HG03280 (cell line): ENCODE measurements at regions not wholly inside any gene's neighbourhood (a gene's known extent, or its start where the extent isn't known, plus 50 kb on each side); places are given as distances from the start of the nearest gene placed in this dataset.

Source experiments
- ATAC-seq: cut with Tn5 transposase; IDR thresholded peaks from one replicate; pipeline ENCODE4 v1.9.1; 2021; ENCODE audit warnings: mild to moderate bottlenecking, moderate library complexity; ENCODE audit not compliant: unreplicated experiment

DNA sequence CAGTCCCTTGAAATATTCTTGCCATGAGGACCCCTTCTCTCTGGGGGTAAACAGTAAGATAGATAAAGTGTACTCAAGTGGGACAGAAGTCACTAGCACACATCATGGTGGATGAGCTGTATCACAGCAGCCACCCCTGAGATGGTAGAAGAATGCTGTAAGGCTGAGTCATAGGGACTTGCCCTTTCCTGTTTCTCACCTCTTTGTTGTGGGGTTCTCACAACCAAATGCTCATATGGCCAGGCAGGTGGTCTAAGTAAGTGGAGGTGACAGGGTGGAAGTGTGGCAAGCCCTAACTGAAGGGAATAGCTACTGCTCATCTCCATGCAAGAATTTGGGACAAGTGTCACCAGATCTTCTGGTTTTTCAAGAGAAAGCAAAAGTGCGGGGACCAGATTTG is 202.7 kb upstream of the SLC14A2 start:
- no peak for ATAC-seq

DNA sequence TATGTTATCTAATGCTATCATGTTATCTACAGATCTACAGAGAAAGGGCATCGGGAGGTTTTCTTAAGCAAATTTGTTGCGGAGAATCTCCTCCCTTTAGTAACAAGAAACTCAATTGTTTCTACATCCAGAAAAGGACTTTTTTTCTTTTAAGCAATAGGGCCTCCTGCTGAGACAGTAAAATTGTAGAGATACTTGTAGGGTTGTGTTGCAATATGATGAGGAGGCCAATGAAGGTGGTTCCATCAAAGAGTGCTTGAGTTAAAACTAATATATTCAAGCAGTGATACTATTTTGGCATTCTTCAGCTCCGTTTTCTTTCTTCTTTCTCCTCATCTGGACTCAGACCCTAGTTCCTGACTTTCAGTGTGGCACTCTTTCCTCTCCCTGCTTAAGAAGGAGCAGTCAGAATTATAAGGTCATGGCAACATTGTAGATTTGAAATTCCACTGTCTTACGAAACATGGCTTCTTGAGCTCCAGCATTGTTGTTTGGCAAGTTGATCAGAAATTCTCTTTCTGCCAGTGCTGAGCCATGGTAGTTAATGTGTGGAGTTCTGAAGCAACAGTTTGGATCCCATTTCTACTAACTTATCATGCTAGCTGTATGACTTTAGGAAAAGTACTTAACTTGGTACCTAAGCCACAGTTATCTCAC is 202.0 kb upstream of the SLC14A2 start:
- no peak for ATAC-seq

DNA sequence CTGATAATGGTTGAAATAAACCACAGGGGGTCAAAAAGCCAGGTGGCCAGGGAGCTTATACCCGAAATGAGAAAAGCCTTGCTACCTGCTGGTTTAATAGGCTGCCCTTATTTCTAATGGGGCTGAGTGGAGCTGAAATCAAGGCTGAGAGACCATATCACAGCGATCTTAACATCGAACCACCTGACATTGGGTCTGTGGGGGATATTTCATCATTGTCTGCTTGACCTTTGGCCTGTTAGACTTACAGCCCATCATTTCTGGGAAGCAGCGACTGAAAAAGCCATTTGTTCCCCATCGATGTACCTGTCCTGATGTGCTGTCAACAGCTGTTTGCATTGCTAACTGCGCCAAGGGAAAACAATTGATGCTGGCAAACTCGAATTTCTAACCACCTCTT is 199.7 kb upstream of the SLC14A2 start:
- ATAC-seq, result no peak

DNA sequence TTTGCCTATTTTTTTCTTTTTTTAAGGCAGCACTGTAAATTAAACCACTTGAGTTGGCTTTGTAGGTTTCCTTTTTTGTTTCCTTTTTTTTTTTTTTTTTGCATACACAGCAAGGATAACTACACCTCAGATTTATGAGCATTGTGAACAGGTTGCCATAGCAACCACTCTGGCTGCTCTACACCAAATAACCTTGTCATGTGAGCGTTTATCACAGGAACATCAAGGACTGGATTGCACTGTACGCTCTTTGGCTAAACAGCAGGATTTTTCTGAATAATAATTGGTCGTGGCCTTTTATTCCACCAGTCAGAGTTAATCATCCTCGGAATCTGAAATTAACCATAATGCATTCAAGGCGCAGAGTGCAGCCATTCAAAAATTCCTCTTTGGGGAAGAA is 199.1 kb upstream of the SLC14A2 start:
- ATAC-seq, result no peak

DNA sequence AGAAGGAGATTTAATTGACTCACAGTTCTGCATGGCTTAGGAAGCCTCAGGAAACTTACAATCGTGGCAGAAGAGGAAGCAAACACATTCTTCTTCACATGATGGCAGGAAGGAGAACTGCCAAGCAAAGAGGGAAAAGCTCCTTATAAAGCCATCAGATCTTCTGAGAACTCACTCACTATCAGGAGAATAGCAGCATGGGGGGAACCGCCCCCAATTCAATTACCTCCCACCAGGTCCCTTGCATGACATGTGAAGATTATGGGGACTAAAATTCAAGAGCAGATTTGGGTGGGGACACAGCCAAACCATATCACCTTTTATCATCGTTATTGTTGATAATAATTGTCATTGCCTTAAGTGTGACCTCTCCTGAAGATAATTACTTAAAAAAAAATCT is 197.9 kb upstream of the SLC14A2 start:
- no peak for ATAC-seq

DNA sequence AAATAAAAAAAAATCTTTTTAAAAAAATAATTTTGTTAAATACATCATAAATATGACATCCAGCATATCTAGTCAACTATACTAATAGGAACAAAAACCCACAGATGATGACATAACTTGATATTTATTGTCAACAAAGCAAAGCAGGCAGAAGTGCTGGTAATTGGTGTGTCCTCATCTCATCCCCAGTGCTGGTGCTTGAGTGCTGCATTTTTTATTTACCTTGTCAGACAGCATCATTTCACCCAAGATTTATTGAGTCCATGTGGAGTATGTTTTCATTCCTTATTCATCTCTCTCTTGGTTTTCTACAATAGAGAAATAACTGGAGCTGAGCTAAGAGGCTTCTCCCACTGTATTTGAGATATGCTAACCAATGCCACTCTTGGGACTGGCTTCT is 191.6 kb upstream of the SLC14A2 start:
- ATAC-seq, result no peak

DNA sequence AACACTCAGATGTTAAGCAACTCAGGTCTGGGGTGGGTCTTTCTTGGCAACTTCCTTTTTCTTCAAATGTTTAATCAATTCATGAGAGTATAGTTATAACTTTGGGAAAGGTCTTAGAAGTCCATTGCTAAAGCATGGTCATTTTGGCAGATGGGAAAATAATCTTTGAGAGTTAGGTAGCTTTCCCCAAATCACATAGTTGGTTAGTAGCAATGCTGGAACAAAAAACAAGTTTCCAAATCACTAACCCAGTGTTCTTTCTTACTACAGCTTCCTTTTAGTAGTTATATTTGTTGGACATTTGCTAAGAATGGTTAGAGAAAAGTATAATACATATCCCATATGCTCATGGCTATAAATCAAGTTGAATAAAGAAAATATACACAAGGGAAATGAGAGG is 185.2 kb upstream of the SLC14A2 start:
- no peak for ATAC-seq

DNA sequence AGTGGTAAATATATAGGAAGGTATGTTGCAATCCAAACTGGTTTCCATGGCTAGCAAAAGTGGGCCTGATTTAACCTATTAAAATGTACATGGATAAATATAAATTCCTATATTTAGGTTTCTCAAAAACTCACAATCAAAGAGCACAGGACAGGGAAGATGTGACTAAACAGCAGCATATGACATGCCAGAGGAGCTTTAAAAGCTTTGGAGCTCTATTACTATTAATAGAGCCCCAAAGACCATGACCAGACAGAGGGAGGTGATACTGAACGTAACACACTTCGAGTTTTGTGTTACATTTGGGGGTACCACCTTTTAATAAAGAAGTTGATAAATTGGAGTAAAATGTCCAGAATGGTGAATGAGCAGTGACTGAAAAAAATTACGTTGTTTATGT is 179.5 kb upstream of the SLC14A2 start:
- ATAC-seq, result no peak

DNA sequence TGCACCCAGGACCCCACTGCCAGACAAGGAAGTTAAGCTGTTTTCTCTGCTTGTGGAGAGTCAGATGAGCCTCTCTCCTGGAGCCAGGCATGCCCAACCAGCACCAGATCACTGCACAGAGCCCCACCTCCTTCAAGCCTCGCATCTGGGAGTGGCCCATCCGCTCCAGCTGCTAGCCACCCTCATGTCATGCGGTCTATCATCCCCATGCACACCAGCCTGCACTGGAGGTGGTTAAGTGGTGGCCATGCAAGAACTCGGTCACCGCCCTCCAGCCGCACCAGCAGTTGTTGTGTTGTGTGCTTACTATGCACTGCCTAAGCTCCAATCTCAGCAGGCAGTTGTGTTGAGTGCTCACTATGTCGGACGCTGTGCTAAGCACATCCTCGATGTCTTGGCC is 177.9 kb upstream of the SLC14A2 start:
- ATAC-seq, result no peak

DNA sequence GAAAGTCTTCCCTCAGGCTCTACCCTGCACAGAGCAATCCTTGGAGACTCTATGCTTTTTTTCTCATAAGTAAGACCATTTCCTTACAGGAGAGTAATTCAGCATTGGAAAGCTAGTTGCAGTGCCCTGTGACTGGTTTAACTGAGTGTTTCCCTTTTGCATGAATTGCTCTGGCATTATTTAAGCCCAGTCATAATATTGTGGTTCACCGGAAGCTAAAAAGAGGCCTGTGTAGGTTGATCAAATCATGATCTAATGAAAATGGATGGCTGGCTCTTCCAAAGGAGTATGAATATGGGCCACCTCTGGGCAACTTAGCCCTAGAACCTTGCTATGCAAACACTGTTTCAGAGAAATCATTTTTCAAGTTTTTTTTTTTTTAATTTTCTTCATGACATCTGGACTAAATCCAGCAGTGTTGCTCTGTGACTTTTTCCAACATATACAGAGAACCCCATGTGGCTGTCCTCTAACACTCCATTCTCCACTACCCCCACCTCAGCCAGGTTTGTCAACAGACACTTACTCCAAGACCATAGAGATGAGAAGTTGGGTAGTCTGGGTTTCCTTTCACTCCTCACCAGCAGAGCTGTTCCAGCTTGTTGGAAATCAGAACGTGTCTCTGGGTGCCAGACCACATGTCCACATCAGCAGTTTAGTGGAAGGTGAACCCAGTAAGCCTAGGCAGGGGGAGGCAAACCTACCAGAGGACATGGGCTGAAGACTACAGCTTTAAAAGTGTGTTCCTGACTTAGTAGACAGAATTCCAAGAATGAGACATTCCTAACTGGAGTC is 175.2 kb upstream of the SLC14A2 start:
- ATAC-seq, result no peak

DNA sequence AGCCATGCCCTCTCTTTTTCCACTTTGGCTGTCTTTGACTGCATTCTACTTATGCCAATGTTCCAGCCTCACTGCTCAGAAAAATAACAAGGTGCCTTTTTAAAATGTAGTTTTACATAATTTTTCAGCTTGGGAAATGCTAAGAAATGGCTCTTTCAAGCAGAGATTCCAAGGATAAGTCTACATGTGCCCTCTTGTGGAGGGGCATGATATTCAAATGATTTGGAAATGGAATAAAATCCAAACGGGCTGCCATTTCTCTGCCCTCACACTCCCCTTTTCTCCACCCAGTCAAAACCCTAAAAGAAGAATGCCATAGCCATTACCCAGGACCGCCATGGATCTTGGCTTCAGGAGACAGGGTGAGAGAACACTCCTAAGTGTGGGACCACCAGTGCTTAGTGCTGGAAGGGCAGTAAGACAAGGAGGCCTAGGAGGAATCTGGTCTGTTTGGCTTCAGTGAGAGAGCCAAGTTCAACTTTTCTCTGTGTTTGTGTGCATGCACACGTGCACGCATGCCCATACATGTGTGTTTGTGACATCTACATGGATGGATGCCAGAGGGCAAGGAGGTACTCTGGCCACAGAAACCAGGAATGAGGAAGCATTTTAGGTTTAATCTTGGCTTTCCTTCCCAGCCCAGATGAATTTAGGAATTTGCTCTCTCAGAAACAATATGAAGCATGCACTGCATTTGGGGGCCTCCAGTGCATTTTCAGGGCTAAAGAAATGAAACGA is 174.0 kb upstream of the SLC14A2 start:
- no peak for ATAC-seq

DNA sequence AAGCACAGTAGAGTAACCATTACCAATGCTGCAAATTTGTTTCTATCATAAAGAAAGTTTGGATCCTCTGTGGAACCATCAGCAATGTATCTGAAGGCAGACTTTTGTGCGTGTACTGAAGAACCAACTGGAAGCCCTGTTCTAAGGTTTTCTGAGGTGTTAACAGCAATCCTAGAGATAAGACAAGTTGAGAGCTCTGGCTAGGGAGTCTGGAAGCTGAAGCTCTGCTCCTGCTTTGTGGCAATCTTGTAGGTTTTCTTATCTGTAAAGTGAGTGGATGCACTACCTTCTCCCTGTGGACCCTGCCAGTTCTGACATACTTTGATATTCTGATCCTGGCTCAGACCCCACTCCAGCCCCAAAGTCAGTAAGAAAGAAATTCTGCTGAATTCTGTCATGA is 171.2 kb upstream of the SLC14A2 start:
- no peak for ATAC-seq

DNA sequence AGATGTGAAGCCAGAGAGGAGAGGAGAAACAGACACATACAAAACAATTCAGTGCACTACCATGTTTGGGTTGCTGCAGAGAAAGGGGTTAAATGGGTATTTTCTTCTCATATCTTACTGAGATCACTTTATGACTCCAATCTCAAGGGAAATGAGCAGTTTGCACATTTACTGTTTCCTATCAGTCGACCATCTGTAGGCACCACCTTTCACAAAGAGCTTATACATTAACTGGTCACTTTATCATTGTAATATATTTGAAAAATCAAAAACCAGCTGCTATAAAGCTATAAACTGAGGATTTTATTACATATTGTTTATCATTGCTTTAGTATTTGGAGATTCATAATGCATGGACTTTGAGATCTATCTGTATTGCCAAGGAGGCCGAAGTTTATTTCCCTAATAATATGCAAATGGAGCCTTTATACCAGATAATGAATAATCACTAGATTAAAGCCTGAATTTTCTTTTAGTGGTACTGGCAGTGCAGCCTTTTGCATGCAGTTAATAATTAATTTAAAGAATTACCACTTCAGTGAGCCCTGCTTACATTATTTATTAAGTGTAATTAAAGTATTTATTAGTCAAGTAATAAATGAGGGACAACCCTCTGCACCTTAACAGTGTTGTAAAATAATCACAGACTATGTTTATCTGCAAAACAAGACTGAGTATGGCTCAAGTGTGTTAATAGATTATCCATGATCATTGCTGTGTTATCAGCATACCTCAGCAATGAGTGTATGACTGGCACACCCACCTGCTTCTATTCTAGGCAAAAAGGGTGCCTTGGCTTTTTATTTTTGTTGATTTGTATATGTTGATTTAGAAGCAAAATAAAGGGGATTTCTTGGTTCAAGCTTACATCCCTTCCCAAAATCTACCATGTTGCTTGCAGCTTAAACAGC is 167.7 kb upstream of the SLC14A2 start:
- ATAC-seq, result no peak

DNA sequence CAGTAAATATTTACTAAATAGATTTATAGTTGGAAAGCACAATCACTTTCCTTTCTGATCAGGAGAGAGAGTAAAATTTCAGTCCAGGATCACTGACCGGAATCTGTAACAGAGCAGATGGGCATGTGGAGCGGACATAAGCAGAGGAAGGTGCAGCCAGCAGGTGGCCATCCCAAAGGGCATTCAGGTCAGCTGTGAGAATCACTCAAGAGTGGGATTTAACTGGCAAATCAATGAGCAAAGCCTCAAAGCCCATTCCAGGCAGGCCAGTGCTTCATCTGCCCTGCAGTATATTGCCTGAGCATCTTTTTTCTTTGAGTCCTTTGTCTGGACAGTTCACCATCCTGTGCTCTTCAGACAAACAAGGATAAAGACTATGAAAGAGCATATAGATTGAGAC is 166.4 kb upstream of the SLC14A2 start:
- ATAC-seq, result no peak

DNA sequence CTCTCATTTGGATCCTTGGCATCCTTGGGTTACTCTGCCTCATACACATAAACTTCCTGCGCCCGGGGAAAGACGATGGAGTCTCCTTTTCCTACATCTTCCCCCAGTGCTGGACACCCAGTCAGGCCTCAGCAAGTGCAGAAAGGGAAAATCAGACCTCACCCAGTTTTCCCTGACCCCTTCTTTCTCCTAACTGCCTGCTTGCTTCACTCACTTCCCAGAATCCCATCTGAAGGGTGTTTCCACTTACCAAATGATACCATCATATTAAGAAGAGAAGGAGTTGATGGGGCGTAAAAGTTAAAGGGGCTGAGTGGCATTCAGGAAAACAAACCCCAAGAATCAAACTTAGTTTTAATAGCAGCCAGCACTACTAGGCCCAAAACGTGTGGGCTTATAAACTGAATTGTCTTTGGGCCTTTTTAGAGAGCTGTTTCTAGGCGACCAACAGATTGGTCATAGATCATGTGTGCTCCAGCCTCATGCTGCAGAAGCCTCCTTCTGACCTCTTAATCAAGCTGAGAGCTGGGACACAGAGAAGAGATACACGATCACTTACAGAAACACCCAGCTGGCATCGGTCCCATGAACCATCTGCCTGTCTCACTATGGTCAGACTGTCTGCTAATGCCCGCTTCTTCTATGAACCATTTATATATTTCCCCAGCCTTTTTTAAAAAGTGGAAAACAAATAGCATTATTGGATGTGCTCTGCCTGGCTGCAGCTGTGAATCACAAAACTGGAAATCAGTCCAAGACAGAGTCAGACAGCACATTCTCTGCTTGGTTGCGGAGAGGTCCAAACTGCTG is 165.7 kb upstream of the SLC14A2 start:
- no peak for ATAC-seq

DNA sequence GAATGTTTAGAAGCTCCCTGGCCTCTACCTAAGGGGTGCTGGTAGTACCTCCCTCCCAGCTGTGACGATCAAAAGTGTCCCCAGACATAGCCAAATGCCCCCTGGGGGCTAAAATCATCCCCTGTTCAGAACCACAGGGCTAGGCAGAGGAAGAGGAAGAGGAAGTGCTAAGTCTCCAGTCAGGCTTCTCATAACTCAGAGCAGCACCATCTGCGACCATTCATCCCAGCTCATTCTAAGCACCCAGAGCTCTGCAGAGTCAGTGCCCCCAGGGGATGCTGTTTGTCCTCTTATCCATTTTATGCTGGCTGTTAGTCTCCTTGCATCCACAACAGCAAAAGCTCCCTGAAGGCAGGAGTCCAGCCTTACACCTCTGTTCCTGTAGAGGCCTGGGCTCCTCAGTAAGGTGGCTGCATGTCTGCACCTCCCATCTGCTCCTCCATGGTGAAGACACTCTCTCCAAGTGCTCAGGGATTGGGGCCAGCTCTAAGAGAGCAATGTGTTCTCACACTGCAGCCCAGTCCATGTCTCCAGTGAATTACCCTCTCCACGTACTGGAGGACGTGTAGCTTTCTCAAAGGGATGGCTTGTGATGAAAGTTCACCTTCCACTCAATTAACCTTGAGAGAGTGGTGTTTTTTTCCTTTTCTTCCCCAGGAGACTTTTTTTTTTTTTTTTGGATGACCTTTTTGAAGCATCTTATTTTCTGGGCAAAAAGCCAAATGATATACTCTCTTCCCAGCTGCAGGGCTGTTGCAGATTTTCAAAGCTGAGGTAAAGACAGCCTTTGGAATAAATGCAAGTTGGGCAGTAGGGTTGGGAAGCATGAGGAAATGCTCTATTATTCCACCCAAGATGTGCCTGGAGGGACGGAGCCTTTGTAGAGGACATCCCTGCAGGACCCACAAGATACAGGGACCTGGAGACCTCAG is 158.9 kb upstream of the SLC14A2 start:
- no peak for ATAC-seq

DNA sequence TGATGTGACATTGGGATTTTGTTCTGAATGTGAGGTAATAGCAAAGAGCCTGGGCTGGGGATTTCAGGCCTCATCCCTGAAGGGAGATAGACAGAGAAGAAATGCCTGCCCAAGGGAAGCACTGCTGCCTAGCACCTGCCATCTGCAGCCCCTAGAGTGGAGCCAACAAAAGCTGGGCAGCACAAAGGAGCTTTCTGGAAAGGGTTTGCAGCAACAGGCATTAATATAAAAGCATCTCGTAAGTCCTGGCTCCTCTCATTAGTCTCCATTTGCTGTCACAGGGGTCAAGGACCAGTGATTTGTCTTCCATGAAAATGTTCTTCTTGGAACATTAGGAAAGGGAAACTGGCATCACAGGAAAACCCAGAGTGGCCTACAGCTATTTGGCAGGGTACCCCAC is 157.2 kb upstream of the SLC14A2 start:
- ATAC-seq, result no peak

DNA sequence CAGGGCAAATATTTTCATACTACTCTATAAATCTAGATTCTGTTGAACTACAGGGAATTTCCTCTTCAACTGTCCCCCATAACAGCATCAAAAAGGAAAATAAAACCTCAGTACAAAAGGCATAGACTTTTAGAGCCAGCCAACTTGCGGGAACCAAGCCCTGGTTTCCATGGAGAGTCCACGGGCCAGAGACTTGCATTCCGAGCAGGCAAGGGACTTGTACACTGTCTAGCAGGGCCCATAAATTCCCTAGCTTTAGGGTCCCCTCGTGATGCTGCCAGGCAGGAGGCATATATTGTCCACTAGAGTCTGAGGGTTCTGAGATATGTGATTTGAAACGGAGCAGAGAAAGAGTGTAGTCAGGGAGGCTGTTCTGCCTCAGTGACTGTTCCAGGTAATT is 153.1 kb upstream of the SLC14A2 start:
- ATAC-seq, result no peak

DNA sequence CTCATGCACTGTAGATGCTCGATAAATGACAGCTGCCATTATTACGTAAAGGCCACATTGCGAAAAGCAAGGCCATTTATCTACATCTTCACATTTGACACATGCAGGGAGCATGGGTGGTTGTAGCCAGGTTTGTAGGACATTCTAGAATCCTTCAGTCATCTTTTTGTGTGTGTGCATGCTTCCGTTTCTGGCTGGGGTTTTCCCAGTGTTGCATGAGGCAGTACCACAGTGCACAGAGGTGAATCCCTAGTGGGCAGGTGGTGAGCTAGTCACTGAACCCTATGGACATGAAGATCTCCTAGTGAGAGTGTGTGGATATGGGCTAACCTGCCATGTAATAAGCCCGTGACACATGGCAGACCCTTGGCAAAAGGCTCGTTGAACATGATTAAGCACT is 151.8 kb upstream of the SLC14A2 start:
- ATAC-seq, result no peak
